ENCODE measurements at regions not wholly inside any gene's neighbourhood (a gene's known extent, or its start where the extent isn't known, plus 50 kb on each side); places are given as distances from the start of the nearest gene placed in this dataset.

DNA sequence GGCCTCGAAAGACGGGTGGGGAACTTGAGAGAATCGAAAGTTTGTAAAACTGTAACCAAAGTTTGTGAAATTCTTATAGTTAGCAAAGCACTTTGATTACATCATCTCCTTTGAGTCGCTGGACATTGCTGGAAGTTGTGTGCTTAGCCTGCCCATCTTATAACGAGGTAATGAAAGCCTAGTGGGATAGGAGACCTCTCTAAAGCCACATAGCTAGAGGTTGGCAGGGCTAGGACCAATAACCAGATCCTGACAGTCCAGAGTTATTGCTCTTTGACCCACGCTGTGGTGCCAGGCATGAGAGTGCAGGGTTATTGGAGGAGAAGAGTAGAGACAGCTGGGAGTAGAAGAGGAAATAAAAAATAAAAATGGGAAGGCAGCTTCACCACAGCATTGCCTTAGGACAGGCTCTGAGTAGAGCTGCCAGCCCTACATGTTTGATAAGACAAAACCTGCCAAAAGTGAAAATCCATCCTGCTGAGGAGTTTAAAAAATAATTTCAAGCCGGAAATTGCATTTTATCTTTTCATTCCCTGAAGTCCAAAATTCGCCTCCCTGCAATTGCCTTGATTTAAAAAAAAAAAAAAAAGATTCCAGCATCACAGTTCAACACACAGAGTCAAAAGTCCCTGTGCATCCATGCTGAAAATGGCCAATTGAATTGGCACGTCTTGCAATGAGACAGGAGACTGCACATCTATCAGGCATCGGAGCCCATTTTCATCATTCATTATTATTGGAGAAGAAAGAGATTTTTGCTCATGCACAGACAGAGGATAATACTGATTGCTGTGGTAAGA, 225.5 kb upstream of the POU2AF2 start:
- no peak for DNase-seq

DNA sequence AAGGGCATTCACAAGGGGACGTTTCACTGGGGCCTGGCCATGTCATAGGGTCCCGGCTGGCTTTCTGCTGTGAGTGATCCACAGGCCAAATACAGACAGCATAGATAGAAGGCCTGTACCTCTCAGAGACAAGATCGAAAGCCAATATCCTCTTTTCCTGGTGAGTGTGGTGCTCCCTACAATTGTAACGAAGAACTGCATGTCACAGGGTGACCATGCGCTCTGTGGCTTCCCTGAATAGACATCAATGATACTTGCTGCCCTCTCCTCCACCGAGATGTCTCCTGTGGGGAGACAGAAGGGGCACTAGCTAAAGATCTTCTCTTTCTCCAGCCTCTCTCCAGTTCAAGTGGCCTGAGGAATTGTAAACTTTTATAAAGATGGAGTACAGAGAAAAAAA, 226.1 kb upstream of the POU2AF2 start:
- no peak for DNase-seq

GRCh38 chr11:111018566-111018965, 227.0 kb upstream of the POU2AF2 start:
- no peak for DNase-seq

DNA sequence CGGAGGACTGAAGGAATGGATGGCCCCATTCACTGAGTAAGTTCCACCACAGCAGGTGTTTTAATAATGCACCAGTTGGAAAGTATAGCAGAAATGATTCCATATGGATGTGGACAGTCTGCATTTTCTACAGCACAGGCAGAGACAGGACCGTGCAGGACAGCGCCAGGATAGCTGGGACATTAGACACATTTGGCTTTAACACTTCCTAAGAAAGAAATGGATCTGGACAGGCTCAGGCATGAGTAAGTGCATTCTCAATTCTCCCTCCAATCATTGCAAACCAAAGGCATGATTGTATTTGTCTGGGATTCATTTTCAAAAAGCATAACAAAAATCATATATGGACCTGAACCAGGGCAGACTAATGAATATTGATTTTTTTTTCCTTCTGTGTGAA, 233.0 kb upstream of the POU2AF2 start:
- no peak for DNase-seq

DNA sequence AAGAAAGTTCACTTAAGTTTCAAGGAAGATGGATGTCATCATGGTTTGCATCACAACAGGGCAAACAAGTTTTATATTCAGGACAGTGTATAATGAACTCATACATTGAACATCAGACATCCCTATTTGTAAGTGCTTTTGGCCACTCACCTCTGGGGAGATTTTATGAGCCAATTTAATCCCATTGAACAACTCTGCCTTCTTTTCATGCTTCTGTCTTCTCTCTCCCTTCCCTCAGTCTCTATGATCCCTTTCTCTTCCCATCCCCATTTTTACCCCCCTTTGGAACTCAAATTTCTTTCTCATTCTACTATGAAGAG, 234.3 kb upstream of the POU2AF2 start:
- DNase-seq, result no peak

GRCh38 chr11:111010391-111011274, 234.9 kb upstream of the POU2AF2 start:
- DNase-seq, result no peak

GRCh38 chr11:111006227-111006626, 239.3 kb upstream of the POU2AF2 start:
- DNase-seq, result no peak

DNA sequence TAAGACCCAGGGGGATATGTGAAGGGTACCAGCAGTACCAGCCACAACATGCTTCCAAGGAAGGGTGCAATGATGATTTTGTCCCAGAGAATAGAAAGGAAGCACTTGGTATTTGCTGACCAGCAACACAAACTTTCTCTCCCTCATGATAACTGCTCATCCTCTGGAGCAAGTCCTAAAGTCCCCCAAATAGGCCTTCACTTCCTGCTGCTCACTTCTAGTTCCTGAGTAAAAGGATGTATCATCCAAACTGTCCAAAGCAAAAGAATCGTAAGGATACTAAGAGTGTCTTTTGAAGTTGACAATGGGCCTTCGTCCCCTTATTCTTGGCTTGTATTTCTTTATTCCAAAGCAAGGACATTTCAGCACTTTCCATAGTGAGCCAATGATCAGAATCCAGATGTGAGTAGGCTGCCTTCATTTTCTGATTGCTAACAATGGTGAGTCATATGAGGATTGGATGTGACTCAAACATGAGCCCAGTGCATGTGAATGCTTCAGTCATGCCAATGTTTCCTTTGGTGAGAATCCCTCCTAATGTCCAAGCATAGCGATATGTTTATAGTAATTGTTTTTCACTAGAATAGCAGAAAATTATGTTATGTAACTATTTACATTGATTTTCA, 243.4 kb upstream of the POU2AF2 start:
- DNase-seq, result no peak

DNA sequence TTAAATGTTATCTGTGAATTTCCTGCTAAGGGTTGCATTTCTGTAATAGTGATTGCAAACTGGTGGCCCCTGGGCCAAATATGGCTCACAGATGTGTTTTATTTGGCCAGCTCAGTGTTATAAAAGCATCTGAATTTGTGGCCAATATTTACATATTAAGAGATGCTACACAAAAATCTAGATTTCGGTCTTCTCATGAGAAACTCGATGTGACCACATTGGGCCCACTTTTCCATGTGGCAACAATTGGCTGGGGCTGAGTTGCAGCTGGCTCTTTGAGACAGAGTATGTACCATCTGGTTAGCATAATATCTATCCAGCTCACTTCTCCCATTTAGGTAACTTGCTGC, 244.5 kb upstream of the POU2AF2 start:
- DNase-seq, result no peak

- DNase-seq, result no peak
These were observed 245.0 kb upstream of the POU2AF2 start for GRCh38 chr11:111000400-111001080.

DNA sequence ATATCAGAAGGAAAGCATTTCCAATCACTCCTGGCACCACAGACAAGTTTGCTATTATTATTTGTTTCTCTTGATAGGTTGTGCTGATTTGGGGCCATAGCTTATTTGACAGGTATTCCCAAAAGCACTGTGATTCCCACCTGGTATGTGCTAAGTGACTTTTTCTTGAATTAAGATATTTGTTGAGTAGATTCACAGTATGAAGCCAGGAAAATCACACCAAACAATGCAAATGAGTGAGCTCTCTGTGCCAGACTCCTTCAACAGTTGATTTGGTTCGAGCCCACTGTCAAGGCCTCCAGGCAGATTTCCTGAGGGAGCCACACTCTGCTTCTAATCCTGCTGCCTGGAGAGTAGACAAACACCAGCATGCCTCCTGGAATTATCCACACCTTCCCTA, 253.0 kb upstream of the POU2AF2 start:
- DNase-seq, result no peak

DNA sequence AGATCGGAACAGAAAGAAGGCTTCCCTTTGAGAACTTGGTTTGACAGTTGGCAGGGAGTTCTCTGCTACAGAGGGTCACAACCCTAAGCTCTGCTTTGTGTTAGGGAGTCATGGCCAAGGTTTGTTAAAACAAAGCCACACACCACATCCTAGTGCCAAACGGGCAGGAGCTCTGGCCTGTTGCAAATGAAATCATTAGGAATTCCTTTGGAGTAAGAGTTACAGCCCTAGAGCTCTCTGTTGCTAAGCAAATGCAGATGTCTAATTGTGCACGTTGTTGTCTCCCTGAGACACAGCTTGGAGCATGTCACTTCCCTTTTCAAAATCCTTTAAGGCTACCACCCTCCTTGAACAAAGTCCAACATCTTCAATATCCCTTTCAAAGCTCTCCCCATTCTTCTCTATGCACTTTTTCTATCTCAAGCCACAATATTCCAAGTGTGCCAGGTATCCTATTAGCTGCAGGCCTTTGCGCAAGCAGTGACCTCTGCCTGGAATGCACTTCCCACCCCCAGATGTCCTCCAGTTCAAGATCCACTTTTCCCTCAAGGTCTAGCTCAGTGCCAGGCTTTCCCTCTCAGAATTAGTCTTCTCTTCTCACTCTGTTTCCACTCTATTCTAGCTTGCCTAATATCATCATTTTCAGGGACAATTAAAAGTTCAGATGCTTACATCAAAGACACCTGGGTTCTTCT, 253.7 kb upstream of the POU2AF2 start:
- DNase-seq, result no peak

GRCh38 chr11:110990311-110990710, 255.2 kb upstream of the POU2AF2 start:
- DNase-seq, result no peak

DNA sequence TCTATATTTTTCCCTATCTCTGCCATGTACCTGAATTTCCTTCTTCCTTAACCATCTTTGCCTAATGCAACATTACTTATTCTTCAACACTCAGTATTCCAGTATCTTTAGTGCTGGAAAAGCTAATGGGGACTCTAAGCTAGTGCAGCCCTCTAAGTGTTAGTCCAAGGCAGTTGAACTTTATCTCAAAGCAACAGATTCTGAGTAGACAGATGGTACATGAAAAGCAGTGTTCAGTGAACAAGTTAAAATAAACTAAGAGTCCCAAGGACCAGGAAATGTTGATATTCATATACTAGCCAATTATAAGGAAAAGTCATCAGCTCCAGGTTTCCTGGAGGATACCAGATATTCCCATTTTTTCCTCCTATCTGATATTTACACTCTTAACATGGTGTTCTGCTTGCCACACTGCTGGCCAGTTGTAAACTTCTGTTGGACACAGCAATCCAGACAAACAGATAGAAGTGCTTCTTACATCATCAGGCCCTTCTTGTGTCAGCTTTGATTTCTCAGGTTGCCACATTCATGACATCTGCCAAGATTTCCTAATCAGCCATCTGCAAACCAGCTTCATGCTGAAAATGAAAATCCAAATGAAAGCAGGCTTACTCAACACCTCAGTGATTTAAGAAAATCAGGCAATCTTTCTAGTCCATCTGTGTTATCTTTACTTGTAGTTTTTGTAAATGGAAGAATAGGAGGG, 255.9 kb upstream of the POU2AF2 start:
- DNase-seq, result no peak

- DNase-seq, result no peak
These were observed 256.9 kb upstream of the POU2AF2 start for GRCh38 chr11:110988671-110989070.

DNA sequence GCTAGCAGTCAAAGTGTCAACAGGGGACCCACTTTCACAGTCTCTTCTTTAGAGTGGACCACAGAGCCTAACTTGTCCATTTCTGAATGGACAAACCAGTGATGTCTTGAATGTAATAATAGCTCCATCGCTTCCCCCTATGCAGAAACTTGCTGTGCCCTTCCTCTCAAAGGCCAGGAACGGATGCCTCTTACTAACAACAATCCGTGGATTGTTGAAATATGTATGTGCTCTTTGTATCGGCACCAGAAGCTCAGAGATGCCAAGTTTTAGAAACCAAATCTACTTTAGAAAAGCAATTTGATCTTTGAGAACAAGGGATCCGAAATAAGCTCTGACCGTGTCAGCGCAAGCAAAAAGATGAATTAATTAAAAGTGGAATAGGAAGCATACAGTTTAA, 259.5 kb upstream of the POU2AF2 start:
- no peak for DNase-seq

DNA sequence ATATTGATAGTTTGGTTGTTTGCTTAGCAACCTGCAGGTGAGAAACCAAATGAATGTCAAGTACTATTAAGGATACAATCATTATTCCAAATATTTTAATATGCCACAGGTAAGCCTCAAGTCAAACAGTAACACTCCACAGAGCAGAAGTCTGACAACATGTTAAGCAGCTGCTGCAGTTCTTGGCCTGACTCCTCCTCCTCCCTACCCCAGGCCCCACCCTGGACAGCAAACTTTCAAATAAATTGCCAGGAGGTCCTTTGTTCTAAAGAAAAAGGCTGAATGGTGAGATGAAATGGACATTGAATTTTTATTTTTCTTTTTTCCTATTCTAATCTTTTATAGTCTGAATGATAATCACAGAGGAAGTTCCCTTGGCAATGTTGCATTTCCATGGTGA, 260.0 kb upstream of the POU2AF2 start:
- no peak for DNase-seq

DNA sequence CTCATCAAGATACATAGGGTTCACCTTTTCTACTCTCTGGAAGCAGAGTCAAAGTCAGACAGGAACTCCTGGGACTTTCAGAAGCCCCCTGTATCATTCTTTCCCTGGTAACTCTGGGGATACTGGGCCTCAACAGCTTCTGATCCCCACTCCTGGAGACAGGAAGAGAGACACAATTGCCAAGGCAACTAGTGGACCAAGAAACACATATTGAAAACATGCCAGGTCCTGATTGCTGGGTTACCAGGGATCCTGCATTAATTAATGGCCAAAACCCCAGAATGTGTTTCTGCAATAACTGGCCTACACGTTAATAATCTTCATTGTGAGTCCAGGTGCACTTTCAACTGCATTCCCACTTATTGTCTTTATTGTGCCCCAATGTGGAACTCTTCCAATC, 260.8 kb upstream of the POU2AF2 start:
- DNase-seq, result no peak

GRCh38 chr11:110984147-110984546, 261.4 kb upstream of the POU2AF2 start:
- no peak for DNase-seq

DNA sequence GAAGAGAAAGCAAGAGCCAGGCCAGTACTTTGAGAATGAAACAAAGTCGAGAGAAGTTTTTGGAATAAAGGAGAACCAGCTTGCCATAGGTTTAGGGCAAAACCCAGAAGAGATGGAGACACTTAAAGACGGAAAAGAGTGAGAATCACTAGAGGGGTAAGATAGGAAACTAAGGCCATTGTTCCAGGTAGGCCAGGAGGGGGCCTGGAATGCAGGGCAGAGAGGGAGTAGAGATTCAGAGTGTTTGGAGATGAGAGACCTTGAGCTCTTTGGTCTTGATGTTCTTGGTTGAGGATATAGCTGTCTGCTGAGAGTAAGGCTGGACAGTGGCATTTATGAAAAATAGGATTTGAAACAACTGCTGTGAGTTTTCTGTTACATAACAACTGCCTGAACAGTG, 263.3 kb upstream of the POU2AF2 start:
- no peak for DNase-seq

- DNase-seq, result no peak
These were observed 265.8 kb upstream of the POU2AF2 start for GRCh38 chr11:110979696-110980095.

GRCh38 chr11:110977661-110978060, 265.4 kb upstream of the ARHGAP20 start:
- no peak for DNase-seq

Measured in stimulated activated naive CD4-positive, alpha-beta T cell (primary cell).